HepG2 (cell line): ENCODE measurements at regions not wholly inside any gene's neighbourhood (a gene's known extent, or its start where the extent isn't known, plus 50 kb on each side); places are given as distances from the start of the nearest gene placed in this dataset.

Experiments
- CTCF ChIP-seq: sonication (generic); formaldehyde crosslinking; IDR thresholded peaks from 2 replicates; pipeline ENCODE4 v1.5.0; 2020; ENCODE audit warnings: mild to moderate bottlenecking, missing genetic modification reagents, moderate library complexity
- SMC3 ChIP-seq: IDR thresholded peaks from 2 replicates; pipeline ENCODE4 v1.6.1; 2011; ENCODE audit warnings: low read length, improper control_type of control experiment
- ZNF274 ChIP-seq: sonication (generic); formaldehyde crosslinking; IDR thresholded peaks from 2 replicates; pipeline ENCODE4 v1.5.1; 2020; ENCODE audit warnings: mild to moderate bottlenecking, missing genetic modification reagents
- TF ChIP-seq, protein P1 (sequence below): sonication (generic); formaldehyde crosslinking; IDR thresholded peaks from 2 replicates; pipeline ENCODE4 v1.4.0; 2020; ENCODE audit warnings: mild to moderate bottlenecking, missing genetic modification reagents

DNA sequence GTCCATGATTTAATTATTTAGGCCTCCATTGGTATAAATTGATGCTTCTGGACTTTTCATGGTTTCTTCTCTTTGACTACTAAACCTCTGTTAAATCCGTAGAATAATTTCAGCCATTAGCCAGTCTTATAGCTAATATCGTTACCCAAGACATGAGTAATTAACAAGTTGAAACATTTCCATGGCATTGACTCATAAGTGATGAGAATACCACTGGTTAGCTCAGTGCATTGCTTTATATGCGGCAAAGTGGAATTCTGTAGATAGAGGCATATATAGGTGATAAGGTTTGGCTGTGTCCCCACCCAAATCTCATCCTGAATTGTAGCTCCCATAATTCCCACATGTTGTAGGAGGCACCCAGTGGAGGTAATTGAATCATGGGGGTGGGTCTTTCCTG lies 80.6 kb downstream of the VCX2 start:
- TF ChIP-seq, protein P1, sequence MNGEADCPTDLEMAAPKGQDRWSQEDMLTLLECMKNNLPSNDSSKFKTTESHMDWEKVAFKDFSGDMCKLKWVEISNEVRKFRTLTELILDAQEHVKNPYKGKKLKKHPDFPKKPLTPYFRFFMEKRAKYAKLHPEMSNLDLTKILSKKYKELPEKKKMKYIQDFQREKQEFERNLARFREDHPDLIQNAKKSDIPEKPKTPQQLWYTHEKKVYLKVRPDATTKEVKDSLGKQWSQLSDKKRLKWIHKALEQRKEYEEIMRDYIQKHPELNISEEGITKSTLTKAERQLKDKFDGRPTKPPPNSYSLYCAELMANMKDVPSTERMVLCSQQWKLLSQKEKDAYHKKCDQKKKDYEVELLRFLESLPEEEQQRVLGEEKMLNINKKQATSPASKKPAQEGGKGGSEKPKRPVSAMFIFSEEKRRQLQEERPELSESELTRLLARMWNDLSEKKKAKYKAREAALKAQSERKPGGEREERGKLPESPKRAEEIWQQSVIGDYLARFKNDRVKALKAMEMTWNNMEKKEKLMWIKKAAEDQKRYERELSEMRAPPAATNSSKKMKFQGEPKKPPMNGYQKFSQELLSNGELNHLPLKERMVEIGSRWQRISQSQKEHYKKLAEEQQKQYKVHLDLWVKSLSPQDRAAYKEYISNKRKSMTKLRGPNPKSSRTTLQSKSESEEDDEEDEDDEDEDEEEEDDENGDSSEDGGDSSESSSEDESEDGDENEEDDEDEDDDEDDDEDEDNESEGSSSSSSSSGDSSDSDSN (CRISPR knock-in tag): no peak
- no peak for TF ChIP-seq SMC3
- TF ChIP-seq ZNF274 (CRISPR knock-in tag): no peak
- no peak for TF ChIP-seq CTCF (CRISPR knock-in tag)
